ENCODE measurements at regions not wholly inside any gene's neighbourhood (a gene's known extent, or its start where the extent isn't known, plus 50 kb on each side); places are given as distances from the start of the nearest gene placed in this dataset.

DNA sequence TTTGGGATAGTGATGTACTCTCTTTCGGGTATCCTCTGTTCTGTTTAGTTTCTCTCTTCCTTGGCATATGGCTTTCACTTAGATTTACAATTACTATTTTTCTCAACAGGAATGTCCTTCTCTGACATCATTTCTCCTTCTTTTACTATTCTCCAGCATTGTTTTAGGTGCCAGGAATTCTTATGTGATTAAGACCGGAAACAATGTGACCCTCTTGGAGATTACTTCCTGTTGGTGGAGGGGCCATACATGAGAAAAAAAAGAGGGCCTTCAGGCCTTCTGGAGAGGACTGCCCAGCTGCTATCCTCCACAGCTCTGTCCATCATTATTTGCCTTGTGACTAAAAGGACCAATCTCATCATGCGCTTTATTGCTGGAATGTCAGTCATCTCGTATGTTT, 50.4 kb upstream of the ADAMTS5 start:
- Histone ChIP-seq H3K4me2 (no peak overlapping the region), H3K9ac (no peak overlapping the region), H4K20me1 (no peaks in the 10 kb centered on the region), H3K4me1 (no peaks in the 10 kb centered on the region), H3K36me3 (no peaks in the 10 kb centered on the region), H3K27ac (no peak overlapping the region), H3K27me3 (no peaks in the 10 kb centered on the region), H3K9me3 (no peaks in the 10 kb centered on the region), H3K4me3 (no peak overlapping the region)
- no peak for TF ChIP-seq Cebpa-rat (IDR thresholded peaks at IDR 0.05)

Measured in BLaER1 (cell line).